NCI-H2081 treated with DMSO at 0.1 percent for 48 hours (cell line): ENCODE measurements at regions not wholly inside any gene's neighbourhood (a gene's known extent, or its start where the extent isn't known, plus 50 kb on each side); places are given as distances from the start of the nearest gene placed in this dataset.

Source experiments
- DNase-seq: peaks from one replicate; lab custom pipeline; 2025; lab: John Stamatoyannopoulos, UW

DNA sequence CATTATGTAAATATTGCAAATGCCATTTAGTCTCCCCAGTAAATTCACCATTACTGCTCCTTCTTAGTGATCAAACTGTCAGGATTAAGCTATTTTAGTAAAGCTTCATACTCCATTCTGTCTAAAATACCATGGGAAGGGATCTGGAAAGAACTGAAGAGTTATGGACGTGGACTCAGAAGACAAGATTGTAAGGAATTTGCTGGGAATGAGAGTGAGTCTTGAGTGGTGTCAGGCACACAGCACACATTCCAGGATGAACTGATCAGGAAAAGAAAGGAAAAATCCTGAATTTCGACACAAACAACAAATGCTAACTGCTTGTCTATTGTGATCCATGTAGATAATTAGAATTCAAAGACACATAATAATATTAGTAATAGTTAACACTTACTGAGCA, 311.0 kb downstream of the CENPC start:
- no peak for DNase-seq

DNA sequence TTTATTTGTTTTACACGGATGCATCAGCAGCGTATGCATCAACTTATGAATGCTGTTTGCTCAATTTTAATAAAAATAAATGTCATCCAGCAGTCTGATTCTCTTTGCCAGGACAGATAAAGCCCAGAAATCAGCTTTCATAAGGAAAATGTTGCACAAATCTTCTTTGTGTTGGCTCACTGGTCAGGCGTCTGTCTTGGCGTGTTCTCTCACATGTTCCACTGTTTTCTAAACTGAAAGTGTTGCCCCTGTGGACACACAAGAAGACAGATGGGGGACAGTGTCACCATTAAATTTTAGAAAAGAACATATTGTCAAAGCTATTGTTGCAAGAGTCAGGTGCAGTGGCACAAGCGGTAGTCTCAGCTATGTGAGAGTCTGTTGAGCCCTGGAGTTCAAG, 316.2 kb downstream of the CENPC start:
- no peak for DNase-seq

DNA sequence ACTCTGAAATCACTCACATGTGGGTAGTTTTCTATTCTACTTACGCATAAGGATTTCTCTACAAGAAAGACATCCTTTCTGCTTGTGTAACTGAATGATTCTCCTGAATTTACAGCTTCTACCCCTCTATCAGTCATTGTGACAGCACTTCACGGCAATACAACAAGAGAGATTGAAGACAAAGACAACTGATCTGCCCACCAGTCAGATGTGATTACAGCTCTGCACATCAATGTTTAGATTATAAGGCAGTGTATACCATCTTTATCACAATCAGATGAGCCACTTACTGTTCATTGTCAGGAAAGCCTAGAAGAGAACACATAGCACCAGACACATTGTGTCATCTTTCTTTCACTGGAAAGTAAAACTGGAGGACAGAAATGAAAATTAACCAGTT, 324.4 kb downstream of the CENPC start:
- no peak for DNase-seq

DNA sequence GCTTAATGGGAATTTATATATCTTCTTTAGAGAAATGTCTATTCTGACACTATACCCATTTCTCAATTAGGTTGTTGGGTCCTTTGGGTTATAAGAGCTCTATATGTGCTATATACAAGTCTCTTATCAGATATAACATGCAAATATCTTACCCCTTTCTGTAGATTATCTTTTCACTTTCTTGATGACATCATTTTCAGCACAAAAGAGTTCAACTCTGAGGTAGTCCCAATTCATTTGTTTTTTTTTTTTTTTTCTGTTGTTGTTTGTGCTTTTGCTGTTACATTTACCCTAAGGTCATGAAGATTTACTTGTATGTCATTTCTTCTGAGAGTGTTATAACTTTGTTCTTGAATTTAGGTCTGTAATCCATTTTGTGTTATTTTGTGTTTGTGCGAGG, 326.4 kb downstream of the CENPC start:
- no peak for DNase-seq

DNA sequence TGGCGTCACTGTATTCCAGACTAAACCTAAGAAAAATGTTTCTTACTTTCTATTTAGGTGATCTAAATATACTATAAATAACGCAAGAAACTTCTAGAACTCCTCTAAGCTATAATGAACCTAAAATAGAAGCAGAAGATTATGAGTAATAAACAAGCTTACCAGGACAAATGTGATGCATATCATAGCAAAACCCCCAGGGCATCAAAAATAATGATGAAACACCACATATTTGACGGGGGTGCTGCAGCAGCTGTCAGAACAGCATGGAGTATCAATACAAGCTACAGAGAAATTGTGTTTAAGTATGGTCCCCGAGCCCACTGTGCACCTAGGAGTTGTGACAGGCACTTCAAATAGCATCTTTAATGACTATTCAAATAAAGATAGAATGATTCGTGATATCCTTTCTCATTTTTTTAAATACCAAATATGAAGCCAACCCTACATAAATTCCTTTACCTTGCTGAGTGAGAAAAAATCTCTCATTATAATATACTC, 337.3 kb downstream of the CENPC start:
- no peak for DNase-seq

DNA sequence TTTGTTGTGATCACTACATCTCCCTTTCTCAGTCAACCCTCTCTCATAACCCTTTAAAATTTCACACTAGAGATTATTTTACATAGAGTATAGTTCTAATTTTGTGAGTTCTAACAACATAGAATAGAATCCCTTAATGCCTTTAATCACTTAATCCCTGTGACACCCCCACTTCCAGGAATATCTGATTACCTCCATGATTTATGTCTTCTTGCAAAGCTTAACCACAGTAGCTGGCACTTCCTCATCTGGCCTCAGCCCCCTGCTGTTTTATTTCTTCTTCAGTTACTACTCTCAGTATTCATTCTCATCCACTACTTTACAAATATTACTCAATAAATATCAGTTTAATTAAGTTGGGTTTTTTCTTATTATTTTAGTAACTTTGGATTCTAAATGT, 340.9 kb downstream of the CENPC start:
- DNase-seq: no peak

DNA sequence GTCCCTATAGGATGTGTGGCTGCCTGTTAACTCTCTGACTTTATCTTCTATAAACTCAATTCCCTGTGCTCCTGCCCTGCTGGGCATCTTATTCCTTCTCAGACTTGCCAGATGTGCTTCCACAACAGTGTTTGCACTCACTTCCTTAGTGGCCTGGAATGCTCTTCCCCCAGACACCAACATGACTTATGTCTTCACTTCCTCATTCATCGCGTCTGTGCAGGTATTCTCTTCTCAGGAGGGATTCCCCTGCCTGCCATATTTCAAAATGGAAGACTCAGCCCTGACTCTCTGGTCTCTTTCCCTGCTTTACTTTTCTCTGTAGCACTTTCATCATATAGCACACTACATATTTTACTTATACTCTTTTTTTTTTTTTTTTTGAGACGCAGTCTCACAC, 344.0 kb downstream of the CENPC start:
- no peak for DNase-seq

DNA sequence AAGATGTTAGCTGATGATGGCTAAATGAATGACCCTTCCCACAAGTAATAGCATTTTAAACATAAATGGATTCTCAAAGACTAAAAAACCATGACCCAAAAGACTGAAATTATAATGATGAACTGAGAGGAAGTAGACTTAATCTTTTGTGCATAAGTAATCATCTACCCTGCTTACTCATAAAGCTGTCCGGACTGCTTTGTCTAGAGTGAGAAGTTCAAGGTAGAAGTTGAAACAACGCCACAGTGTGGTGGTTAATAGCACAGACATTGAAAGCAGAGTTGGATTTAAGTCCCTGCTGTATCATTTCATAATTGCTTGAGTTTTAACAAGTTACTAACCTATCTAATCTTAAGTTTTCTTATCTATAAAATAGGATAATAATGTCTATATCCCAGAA, 346.6 kb downstream of the CENPC start:
- DNase-seq: no peak

DNA sequence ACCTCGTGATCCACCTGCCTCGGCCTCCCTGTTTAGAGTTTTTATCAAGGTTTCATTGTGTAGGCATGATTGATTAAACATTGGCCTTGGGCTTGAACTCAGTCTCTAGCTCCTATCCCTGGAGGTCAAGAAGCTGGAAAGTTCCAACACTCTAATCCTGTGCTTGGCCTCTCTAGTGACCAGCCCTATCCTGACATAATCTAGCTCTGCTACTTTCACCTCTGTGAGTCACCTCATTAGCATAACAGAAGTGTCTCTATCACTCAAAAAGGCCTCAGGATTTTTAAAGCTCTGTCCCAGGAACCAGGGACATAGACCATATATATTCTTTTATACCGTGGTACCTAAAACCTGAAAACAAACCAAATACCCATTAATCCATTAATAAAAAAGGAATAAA, 377.5 kb downstream of the CENPC start:
- no peak for DNase-seq

DNA sequence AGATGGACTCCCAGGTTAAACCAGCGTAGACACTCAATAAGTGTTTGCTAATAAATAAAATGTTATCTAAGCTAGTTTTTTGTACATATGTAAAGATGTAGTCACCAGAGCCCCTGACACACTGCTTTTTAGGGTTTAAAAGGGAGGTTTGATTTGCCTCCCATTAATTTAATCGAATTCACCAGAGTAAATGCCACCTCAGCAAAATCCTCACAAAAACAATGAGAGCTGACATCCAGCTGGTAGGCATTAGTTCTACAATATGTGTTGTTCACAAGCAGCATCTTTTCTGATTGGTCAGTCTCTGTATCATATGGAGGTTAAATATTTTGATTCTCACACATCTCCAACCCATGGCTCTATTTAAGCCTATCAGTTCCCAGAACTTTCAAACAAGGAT, 382.6 kb downstream of the CENPC start:
- DNase-seq: no peak

DNA sequence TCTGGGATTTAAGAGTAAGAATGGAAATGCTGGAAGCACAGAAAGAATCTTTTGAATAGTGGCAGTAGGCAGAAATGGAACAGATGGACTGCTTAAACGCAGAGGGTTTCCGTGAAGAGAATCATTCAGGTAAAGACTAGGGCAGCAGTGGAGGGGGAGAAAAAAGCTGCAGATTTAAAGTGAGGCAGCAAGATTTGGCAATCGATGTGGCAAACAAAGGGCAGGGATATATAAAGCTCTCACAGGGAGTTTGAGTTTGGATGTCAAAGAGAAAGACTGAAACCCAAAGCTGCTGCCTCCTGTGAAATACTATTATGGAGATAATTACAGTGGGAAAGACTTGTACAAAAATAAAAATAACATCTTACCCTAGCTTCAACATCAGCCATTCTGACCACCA, 384.0 kb downstream of the CENPC start:
- no peak for DNase-seq

DNA sequence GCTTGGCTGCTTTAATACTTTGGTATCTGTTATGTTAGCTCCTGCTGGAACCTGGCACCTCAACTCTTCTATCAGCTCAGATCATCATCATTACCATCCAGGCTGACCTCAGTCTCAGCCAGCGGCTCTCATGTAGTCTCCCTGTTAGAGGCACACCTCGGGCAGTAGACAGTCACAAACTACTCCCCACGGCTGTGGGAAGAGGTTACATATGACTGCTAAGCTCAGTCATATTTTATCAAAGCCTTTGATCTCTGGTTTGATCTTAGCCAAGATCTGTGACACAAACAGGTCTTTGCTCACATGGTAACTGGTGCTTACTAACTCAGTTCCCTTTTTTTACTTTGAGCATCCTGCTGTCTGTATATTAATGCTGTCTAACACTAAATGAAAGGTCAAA, 384.9 kb downstream of the CENPC start:
- DNase-seq: no peak

DNA sequence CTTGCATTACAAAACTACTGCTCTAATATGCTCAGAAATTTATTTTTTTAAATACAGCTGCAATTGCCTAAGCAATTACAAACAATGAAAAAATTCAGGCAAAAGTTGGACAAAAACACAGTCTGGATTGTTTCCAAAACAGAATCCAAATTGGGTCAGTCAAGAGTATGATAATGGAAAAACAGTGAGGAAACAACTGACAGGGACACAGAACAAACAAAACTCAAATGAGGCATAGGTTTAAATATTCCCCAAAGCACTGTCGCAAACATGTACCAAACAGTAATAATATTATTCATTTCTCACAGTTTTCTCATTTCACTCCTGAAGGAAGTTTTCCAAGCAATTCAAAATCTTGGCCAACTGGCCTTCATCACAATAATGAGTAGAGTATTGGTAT, 386.6 kb downstream of the CENPC start:
- DNase-seq: no peak

DNA sequence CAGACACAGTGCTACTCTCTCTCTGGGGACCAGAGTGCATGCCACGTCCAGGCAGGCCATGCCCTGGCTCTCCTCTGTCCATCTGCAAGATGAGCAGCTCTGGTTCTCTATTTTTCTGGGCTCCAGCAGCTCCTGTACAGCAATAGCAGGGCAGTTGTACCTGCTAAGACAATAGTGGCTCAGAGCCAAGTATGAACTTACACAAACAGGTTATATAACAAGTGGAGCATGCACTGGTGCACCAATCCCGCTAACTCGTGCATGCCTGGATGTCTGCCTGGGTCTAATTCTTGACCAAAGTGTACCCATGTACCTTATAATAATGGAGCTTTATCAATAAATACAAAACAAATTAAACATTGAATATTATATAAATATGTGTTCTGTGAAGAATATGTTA, 392.3 kb downstream of the CENPC start:
- DNase-seq: no peak

DNA sequence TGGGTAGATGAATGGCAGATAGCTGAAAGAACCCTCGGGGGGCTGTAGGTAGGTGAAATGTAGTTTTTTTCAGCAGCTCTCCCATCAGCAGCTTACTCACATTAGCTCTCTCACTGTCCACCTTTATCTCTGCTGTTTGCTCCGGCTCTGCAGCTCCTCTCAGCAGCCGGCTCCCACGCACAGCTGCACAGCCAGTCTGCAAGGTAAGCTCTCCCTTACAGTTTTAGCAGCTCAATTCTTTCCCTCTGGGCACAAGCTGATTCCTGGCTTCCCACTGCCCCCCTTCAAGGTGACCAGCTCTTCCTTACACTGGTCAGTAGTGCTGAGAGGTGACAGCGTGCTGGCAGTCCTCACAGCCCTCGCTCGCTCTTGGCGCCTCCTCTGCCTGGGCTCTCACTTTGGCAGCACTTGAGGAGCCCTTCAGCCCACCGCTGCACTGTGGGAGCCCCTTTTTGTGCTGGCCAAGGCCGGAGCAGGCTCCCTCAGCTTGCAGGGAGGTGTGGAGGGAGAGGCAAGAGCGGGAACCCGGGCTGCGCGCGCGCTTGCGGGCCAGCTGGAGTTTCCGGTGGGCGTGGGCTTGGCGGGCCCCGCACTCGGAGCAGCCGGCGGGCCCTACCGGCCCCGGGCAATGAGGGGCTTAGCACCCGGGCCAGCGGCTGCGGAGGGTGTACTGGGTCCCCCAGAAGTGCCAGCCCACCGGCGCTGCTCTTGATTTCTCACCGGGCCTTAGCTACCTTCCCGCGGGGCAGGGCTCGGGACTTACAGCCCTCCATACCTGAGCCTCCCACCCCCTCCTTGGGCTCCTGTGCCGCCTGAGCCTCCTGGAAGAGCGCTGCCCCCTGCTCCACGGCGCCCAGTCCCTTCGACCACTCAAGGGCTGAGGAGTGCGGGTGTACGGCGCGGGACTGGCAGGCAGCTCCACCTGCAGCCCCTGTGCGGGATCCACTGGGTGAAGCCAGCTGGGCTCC, 393.6 kb downstream of the CENPC start:
- DNase-seq: no peak

DNA sequence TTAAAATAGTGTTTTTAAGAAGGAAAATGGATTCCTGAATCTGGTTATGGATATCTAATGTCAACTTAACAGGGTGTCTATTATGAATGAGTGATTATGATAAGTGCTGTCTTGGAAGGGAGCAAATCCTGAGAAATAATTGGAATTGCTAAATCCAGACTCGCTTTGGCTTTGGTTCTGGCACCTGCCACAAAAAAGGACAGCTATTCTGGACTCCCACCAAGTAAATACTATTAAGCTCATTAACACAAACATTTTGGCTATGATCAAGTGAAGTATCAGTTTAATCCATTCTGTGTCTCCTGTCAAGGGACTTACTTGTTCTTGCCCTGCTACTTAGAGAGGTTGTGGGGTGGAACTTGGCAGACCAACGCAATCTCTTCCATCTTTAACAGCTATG, 403.7 kb downstream of the CENPC start:
- no peak for DNase-seq

DNA sequence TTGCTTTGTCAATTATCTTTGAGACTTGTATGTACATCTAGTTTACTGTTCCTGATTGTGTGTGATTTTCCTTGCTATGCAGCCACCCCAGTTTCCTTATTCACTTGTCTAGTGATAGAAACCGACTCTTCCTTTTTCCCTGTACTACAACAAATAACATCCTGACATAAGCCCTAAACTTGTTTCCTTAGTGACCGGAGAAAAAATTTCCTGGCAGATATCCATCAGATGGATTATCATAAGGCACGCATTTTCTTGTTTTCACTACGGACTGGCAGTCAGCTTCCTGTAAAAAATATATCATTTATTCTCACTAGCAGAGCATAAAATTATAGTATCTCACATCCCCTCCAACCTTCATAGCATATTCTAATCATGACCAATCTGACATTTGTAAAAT, 410.7 kb downstream of the CENPC start:
- DNase-seq: no peak

DNA sequence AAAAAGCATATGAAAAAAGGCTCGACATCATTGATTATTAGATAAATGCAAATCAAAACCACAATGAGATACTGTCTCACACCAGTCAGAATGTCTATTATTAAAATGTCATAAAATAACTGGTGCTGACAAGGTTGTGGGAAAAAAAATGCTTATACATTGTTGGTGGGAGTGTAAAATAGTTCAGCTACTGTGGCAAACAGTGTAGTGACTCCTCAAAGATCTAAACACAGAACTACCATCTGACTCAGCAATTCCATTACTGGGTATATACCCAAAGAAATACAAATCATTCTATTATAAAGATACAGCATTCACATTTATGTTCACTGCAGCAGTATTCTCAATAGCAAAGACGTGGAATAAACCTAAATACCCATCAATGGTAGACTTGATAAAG, 412.1 kb downstream of the CENPC start:
- no peak for DNase-seq

DNA sequence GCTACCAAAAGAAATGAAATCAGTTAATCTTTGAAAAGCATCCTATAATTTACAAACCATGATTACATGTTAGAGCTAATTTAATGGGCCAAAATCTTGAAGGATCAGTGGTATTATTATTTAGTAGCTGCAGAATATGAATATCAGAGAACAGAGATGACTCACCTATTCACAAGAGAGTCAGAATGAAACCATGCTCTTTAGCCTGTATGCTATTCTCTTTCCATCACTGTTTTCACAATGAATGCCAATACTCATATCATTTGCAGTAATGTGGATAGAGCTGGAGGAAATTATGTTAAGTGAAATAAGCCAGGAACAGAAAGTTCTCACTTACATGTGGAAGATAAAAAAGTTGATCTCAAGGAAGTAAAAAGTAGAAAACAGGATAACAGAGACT, 414.1 kb downstream of the CENPC start:
- DNase-seq: no peak

DNA sequence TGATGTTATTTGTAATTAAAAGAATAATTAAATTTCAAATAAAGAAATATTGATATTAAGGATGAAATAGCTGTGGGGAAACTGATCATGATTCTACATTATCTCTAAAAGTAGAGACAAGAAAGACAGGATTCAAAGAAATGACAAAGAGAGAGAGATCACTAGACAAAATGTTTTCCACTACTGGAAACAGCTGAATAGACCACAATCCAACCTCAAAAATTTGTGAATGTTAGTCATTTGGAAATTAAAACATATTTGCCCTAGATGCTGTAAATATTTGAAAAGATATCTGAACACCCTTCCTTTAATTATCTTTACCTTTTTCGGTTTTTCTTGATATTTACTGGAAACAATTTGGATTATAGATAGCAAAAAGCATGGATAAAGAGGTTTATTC, 414.9 kb downstream of the CENPC start:
- no peak for DNase-seq

DNA sequence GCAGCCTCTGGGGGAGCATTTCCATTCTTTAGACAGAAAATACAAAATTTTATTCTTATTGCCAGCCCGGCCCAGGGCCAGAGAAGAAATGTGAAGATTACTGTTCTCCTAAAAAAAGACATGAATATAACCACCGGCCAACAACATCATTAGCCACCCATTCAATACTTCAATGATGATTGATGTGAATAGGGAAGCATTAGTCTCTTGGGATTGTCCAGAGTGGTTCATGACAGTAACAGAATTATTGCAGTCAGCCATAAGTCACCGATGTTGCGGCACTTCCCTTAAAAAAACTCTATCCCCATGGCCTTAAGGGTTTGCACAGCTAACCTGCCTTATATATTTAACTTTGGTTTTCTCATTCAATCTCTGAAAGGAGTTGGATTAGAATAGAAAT, 418.7 kb downstream of the CENPC start:
- DNase-seq: no peak

DNA sequence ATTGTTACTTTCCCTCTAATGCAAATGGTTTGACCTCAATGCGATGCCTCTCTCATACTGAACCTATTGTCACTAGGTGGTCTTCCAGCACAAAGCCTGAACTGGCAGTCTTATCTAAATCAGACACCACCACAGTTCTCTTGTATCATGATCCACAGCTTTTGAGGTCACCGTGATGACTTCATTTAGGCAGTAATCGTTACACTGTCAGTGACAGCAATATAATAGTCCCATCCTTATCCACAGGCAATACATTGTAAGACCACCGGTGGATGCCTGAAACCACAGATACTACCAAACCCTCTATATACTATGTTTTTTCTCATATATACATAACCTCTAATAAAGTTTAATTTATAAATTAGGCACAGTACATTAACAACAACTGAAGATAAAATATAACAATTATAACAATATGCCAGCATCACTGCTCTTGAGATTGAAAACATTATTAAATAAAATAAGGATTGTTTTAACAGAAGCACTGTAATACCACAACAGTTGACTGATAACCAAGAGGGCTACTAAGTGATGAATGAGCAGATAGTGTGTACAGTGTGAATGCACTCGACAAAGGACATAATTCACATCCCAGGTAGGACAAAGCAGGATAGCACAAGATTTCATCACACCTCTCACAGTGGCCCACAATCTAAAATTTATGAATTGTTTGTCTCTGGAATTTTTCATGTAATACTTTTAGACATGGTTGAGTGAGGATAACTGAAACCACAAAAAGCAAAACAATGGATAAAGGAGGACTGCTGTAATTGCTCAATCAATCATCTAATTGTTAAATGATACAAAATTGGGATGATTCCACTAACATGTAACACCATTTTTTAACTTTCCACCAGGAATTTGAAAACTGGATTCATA, 419.4 kb downstream of the CENPC start:
- DNase-seq: no peak

DNA sequence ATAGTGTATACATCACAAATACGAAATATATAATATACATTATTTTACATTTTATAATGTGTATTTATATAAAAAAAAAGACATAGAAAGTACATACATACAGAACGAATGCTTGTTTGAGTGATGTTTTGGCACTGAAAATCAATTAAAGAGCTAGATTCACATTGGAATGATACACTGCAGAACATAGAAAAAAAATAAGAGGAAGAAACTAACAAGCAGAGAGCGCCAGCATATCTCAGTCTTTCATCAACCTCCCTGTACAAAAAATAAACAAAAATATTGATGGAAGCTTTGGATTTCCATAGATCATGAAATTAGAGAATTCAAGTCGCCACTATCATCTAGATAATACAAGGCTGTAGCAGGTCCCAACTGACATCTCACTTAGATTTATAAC, 420.6 kb downstream of the CENPC start:
- no peak for DNase-seq
